ENCODE measurements at regions not wholly inside any gene's neighbourhood (a gene's known extent, or its start where the extent isn't known, plus 50 kb on each side); places are given as distances from the start of the nearest gene placed in this dataset.

DNA sequence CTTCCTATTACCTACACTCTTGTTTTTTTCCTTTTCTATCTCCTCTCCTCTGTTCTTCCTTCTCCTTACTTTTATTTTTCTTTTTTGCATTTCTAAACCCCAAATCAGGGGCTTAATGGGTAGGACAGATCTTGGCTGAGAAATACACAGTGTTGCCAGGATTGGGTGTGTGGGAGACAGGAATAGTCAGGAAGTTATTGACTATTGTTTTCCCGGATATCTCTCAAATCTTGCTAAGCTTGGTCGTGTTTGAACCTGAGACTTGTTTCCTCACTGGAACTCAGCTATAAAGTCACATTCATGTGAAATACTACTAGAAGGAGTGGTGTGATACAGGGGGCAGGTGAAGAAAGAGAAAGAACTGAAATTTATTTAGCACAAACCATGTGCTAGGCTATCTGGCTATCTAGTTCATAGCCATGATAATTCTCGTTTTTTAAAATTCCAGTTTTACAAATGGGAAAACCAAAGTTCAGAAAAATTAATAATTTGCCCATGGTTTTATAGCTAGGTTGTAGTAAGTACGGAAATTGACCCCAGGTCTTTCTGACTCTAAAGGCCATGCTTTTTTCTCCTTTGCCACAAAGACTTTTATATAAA lies 343.2 kb upstream of the UMPS start:
- intact Hi-C loops (cut with micrococcal nuclease; ENCODE audit: unreplicated experiment) = no loop called here
- POLR2A ChIA-PET (ENCODE audit: unreplicated experiment) = no interaction called here
- H4K20me1 ChIP-seq (ENCODE audit: insufficient read depth) = no peaks in the 10 kb centered on the region
- no TSS peak for BruUV-seq (replicated peaks)
- H3K4me1 ChIP-seq (replicated peaks; ENCODE audit: insufficient read depth) = no peaks in the 10 kb centered on the region
- no peak overlapping the region for H2AFZ ChIP-seq
- H3F3A ChIP-seq (ENCODE audit: insufficient read depth, low read depth) = no peaks in the 10 kb centered on the region
- TF ChIP-seq, protein P1, sequence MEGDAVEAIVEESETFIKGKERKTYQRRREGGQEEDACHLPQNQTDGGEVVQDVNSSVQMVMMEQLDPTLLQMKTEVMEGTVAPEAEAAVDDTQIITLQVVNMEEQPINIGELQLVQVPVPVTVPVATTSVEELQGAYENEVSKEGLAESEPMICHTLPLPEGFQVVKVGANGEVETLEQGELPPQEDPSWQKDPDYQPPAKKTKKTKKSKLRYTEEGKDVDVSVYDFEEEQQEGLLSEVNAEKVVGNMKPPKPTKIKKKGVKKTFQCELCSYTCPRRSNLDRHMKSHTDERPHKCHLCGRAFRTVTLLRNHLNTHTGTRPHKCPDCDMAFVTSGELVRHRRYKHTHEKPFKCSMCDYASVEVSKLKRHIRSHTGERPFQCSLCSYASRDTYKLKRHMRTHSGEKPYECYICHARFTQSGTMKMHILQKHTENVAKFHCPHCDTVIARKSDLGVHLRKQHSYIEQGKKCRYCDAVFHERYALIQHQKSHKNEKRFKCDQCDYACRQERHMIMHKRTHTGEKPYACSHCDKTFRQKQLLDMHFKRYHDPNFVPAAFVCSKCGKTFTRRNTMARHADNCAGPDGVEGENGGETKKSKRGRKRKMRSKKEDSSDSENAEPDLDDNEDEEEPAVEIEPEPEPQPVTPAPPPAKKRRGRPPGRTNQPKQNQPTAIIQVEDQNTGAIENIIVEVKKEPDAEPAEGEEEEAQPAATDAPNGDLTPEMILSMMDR (conservative IDR thresholded peaks at IDR 0.05) = no peak
- no peak for TF ChIP-seq EZH2 (IDR thresholded peaks at IDR 0.05; ENCODE audit: low read depth)
- H3K79me2 ChIP-seq (ENCODE audit: low read depth) = no peaks in the 10 kb centered on the region
- no peaks in the 10 kb centered on the region for H3K36me3 ChIP-seq (ENCODE audit: low read depth)
- H3K4me3 ChIP-seq = no peak overlapping the region
- DNase-seq = no peak
- no peaks in the 10 kb centered on the region for H3K9me3 ChIP-seq (ENCODE audit: insufficient read depth, low read depth)
- no peak overlapping the region for H3K4me2 ChIP-seq
- no peaks in the 10 kb centered on the region for H3K9me2 ChIP-seq (ENCODE audit: insufficient read depth)
- CTCF ChIA-PET = no interaction called here
- H3K27me3 ChIP-seq (ENCODE audit: insufficient read depth, low read depth) = peaks cover 64% of the 10 kb centered on the region
- H3K27ac ChIP-seq = no peak overlapping the region

GRCh38 chr3:124391774-124392173 lies 338.5 kb upstream of the UMPS start:
- Histone ChIP-seq H3K4me3 (no peak overlapping the region), H3K79me2 (ENCODE audit: low read depth) (no peaks in the 10 kb centered on the region), H4K20me1 (ENCODE audit: insufficient read depth) (no peaks in the 10 kb centered on the region), H3K9me2 (ENCODE audit: insufficient read depth) (no peaks in the 10 kb centered on the region), H3K27ac (no peak overlapping the region), H3K4me1 (replicated peaks; ENCODE audit: insufficient read depth) (no peaks in the 10 kb centered on the region), H2AFZ (no peak overlapping the region), H3F3A (ENCODE audit: insufficient read depth, low read depth) (no peaks in the 10 kb centered on the region), H3K4me2 (no peak overlapping the region), H3K27me3 (ENCODE audit: insufficient read depth, low read depth) (peaks cover 31% of the 10 kb centered on the region), H3K9me3 (ENCODE audit: insufficient read depth, low read depth) (no peaks in the 10 kb centered on the region), H3K36me3 (ENCODE audit: low read depth) (no peaks in the 10 kb centered on the region)
- DNase-seq = no peak
- BruUV-seq (replicated peaks) = no TSS peak
- CTCF ChIA-PET = no interaction called here
- POLR2A ChIA-PET (ENCODE audit: unreplicated experiment) = no interaction called here
- intact Hi-C loops (cut with micrococcal nuclease; ENCODE audit: unreplicated experiment) = no loop called here
- no peak for TF ChIP-seq EZH2 (IDR thresholded peaks at IDR 0.05; ENCODE audit: low read depth)
- TF ChIP-seq, protein P1 (conservative IDR thresholded peaks at IDR 0.05) = no peak

- Histone ChIP-seq H3K9me3 (ENCODE audit: insufficient read depth, low read depth) (no peaks in the 10 kb centered on the region), H3K79me2 (ENCODE audit: low read depth) (no peaks in the 10 kb centered on the region), H3K27ac (no peak overlapping the region), H3K27me3 (ENCODE audit: insufficient read depth, low read depth) (peaks cover 29% of the 10 kb centered on the region; the same call in 1 of the 2 replicates), H3K4me3 (no peak overlapping the region), H3K36me3 (ENCODE audit: low read depth) (no peaks in the 10 kb centered on the region), H3K4me1 (replicated peaks; ENCODE audit: insufficient read depth) (no peaks in the 10 kb centered on the region), H3F3A (ENCODE audit: insufficient read depth, low read depth) (no peaks in the 10 kb centered on the region), H3K9me2 (ENCODE audit: insufficient read depth) (no peaks in the 10 kb centered on the region), H2AFZ (no peak overlapping the region), H3K4me2 (no peak overlapping the region), H4K20me1 (ENCODE audit: insufficient read depth) (no peaks in the 10 kb centered on the region)
- ChIA-PET CTCF (no interaction called here), POLR2A (ENCODE audit: unreplicated experiment) (no interaction called here)
- intact Hi-C loops (cut with micrococcal nuclease; ENCODE audit: unreplicated experiment) = no loop called here
- no peak for DNase-seq
- BruUV-seq (replicated peaks) = no TSS peak
- TF ChIP-seq, protein P1 (conservative IDR thresholded peaks at IDR 0.05) = no peak
- TF ChIP-seq EZH2 (IDR thresholded peaks at IDR 0.05; ENCODE audit: low read depth) = no peak
Measured at GRCh38 chr3:124393340-124393739, 336.9 kb upstream of the UMPS start.
